ENCODE measurements at regions not wholly inside any gene's neighbourhood (a gene's known extent, or its start where the extent isn't known, plus 50 kb on each side); places are given as distances from the start of the nearest gene placed in this dataset.

DNA sequence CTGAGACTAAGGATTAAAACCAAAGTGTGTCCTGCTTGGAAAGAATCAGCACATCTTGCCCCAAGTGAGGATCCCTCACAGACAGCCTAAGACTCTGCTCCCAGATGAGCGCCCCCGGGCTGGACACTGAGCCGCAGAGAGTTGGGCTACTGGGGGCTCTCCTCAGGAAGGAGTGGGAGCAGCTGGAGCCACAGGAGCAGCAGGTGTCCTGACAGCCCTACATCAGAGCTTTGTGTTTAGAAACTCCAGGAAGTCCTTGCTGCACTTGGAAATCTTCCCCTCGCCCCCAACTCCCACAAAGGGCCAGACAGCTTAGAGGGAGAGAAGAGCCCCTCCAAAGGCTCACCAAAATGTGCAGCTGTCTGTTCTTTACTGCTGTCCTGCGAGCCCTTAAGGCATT is 172.2 kb downstream of the HERPUD2 start:
- no peak overlapping the region for H3K4me3 ChIP-seq (ENCODE audit: low read depth, poor library complexity, severe bottlenecking)
- intact Hi-C loops (cut with DNase I; ENCODE audit: low total_unique reads): no loop called here
- DNase-seq (ENCODE audit: low spot score in 2 of 2): no peak
- WGBS, 2 donors: 35 to 42% methylated on average over 5 of the region's 5 CpGs
- TF ChIP-seq, protein P1, sequence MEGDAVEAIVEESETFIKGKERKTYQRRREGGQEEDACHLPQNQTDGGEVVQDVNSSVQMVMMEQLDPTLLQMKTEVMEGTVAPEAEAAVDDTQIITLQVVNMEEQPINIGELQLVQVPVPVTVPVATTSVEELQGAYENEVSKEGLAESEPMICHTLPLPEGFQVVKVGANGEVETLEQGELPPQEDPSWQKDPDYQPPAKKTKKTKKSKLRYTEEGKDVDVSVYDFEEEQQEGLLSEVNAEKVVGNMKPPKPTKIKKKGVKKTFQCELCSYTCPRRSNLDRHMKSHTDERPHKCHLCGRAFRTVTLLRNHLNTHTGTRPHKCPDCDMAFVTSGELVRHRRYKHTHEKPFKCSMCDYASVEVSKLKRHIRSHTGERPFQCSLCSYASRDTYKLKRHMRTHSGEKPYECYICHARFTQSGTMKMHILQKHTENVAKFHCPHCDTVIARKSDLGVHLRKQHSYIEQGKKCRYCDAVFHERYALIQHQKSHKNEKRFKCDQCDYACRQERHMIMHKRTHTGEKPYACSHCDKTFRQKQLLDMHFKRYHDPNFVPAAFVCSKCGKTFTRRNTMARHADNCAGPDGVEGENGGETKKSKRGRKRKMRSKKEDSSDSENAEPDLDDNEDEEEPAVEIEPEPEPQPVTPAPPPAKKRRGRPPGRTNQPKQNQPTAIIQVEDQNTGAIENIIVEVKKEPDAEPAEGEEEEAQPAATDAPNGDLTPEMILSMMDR (IDR thresholded peaks at IDR 0.05): no peak
- TF ChIP-seq POLR2A (IDR thresholded peaks at IDR 0.05): no peak

DNA sequence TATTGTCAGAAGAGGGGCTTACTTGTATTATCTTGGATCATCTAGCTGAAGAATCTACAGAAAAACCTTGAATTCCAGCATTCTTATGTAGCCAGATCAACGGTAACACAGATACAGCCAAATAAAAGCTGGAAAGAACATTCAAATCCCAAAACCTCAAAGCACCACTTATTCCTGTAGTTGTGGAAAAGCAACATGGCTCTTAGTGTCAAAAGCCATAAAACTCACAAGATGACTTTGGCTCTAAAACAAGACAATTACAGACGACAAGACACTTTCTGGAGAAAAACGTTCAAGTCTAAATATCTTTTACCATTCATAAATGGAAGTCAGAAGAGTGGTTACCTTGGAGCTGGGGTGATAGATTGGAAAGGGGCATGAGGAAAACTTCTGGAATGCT is 173.0 kb downstream of the HERPUD2 start:
- no peak overlapping the region for H3K4me3 ChIP-seq (ENCODE audit: low read depth, poor library complexity, severe bottlenecking)
- 39 to 42% methylated on average over 3 of the region's 3 CpGs for WGBS, 2 donors
- intact Hi-C loops (cut with DNase I; ENCODE audit: low total_unique reads): no loop called here
- DNase-seq (ENCODE audit: low spot score in 2 of 2): no peak
- TF ChIP-seq, protein P1 (IDR thresholded peaks at IDR 0.05): no peak
- no peak for TF ChIP-seq POLR2A (IDR thresholded peaks at IDR 0.05)

DNA sequence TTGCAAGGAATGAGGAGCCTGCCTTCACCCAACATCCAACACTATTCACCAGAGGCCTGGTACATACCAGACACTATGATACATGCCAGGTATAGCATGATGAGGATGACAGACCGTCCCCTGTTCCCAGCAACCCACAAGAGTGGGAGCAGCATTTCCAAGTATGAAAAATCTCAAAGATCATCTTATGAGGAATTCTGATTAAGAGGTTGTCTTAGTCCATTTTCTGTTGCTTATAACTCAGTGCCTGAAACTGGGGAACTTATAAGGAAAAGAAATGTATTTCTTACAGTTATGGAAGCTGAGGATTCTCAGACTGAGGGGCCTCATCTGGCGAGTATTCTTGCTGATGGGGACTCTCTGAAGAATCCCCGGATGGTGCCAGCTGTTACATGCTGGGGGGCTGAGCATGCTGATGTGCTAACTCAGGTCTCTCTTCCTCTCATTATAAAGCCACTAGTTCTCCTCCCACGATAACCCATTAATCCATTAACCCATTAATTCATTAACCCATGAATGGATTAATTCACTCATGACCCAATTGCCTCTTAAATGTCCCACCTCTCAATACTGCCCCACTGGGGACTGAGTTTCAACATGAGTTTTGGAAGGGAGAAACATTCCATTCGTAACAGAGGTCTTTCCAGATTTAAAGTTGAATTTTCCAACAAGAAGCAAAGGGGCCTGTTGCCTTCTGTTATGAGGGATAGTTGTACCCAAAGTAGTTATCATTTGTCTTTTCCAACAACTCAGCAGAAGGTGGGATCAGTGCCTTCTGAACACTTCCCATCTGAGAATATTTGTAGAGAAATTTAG is 173.9 kb downstream of the HERPUD2 start:
- WGBS, 2 donors: 57% methylated on average over 5 of the region's 5 CpGs

DNA sequence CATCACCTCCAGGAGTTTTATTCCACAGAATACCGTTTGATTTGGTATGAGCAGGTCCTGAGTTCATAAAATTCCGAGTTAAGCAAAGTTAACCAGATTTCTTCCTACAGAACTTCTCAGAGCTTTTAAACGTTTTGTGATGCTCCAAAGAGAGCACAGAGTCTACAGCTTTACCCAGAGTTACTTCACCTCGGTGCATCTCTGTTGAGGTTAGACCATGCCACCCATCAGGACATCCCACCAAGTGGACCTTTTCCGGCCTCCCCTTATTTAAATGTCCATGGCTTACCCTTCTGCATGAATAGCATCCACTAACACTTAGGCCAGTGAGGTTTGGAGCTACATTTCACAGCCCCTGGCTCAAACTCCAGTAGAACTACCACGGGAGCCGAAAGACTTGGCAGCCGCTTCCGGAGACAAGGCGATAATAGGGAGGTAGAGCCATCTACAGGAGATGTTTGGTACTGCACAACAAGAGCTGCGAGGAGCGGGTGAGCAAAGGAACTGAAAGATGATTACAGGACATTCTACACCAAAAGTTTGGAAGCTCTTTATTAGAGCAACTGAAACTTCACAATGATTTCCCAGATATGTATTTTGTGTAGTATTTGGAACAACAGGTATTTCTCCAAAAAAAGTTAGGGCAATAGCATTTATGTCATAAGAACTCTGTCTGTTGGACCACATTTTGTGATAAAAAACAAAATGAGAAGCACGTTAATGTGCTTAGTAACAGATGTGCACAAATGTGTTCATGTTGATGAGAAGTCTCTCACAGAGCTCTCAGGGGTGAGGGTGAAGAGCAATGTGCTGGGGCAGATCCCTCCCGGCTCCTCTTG is 174.7 kb downstream of the HERPUD2 start:
- intact Hi-C loops (cut with DNase I; ENCODE audit: low total_unique reads): no loop called here
- H3K4me3 ChIP-seq (ENCODE audit: low read depth, poor library complexity, severe bottlenecking): no peak overlapping the region
- 33% methylated on average over 14 of the region's 14 CpGs for WGBS, 2 donors
- peak in 1 of 2 donors; percentile 42 for DNase-seq (ENCODE audit: low spot score in 2 of 2)
- TF ChIP-seq, protein P1 (IDR thresholded peaks at IDR 0.05): peak in 1 of 3 donors; percentile 29
- no peak for TF ChIP-seq POLR2A (IDR thresholded peaks at IDR 0.05)

More for the DNA sequence above, 173.9 kb downstream of the HERPUD2 start:
- intact Hi-C loops (cut with DNase I; ENCODE audit: low total_unique reads): no loop called here
- DNase-seq (ENCODE audit: low spot score in 2 of 2): no peak
- no peak overlapping the region for H3K4me3 ChIP-seq (ENCODE audit: low read depth, poor library complexity, severe bottlenecking)
- TF ChIP-seq POLR2A (IDR thresholded peaks at IDR 0.05): no peak
- TF ChIP-seq, protein P1 (IDR thresholded peaks at IDR 0.05): no peak

DNA sequence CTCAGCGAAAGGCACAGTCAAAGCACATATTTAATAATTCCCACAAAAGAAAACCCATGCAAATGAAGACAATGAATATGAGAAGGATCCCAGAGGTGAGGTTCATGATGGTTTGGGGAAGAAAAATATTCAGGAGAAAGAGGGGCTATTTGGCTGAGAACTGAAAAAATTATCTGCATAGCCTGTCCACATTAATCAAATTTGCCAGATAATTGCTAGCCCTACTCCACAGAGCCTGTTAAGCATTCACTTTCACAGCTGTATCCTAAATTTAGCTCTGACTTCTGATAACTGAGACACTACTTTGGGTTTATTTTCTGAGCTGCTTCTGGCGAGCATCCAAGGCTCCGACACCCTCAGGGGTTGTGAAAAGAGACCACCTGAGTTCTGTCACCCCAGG is 176.2 kb downstream of the HERPUD2 start:
- WGBS, 2 donors: 52 to 55% methylated on average over 3 of the region's 3 CpGs
- H3K4me3 ChIP-seq (ENCODE audit: low read depth, poor library complexity, severe bottlenecking): no peak overlapping the region
- TF ChIP-seq, protein P1 (IDR thresholded peaks at IDR 0.05): no peak
- TF ChIP-seq POLR2A (IDR thresholded peaks at IDR 0.05): no peak
- intact Hi-C loops (cut with DNase I; ENCODE audit: low total_unique reads): no loop called here
- DNase-seq (ENCODE audit: low spot score in 2 of 2): no peak
